HFF-Myc (cell line): ENCODE measurements at regions not wholly inside any gene's neighbourhood (a gene's known extent, or its start where the extent isn't known, plus 50 kb on each side); places are given as distances from the start of the nearest gene placed in this dataset.

Source experiments
- DNase-seq: peaks from one replicate; pipeline ENCODE4 v3.0.0-alpha.2; 2011; ENCODE audit warnings: low read depth; ENCODE audit errors: extremely low read depth
- H3K4me3 ChIP-seq: replicated peaks from 2 replicates; pipeline ENCODE4 v1.5.1; 2011; ENCODE audit warnings: low read depth, mild to moderate bottlenecking, control low read depth, low read length
- TF ChIP-seq, protein P1 (sequence below): IDR thresholded peaks from 2 replicates; pipeline ENCODE4 v1.5.1; 2012; ENCODE audit warnings: mild to moderate bottlenecking, low read depth, low read length, control low read depth; ENCODE audit errors: missing control alignments

DNA sequence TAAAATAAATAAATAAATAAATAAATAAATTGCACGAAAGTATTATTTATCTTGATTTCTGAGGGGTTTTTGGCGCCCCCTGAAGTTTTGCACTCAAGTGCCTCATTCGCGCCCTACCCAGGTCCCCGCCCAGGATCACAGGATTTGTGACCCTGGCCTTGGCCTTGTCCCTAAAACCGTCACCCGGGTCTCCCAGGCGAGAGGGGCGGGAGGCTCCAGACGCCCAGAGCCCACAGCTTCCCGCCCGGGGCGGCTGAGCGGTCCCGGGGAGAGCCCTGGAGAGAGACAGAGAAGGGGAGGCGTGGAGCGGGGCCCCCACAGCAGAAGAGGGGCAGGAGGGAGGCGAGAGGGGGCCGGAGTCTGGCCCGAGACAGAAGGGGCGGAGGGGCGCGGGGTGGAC is 91.8 kb upstream of the CASZ1 start:
- TF ChIP-seq, protein P1, sequence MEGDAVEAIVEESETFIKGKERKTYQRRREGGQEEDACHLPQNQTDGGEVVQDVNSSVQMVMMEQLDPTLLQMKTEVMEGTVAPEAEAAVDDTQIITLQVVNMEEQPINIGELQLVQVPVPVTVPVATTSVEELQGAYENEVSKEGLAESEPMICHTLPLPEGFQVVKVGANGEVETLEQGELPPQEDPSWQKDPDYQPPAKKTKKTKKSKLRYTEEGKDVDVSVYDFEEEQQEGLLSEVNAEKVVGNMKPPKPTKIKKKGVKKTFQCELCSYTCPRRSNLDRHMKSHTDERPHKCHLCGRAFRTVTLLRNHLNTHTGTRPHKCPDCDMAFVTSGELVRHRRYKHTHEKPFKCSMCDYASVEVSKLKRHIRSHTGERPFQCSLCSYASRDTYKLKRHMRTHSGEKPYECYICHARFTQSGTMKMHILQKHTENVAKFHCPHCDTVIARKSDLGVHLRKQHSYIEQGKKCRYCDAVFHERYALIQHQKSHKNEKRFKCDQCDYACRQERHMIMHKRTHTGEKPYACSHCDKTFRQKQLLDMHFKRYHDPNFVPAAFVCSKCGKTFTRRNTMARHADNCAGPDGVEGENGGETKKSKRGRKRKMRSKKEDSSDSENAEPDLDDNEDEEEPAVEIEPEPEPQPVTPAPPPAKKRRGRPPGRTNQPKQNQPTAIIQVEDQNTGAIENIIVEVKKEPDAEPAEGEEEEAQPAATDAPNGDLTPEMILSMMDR, result no peak
- no peak overlapping the region for H3K4me3 ChIP-seq
- DNase-seq, result no peak

DNA sequence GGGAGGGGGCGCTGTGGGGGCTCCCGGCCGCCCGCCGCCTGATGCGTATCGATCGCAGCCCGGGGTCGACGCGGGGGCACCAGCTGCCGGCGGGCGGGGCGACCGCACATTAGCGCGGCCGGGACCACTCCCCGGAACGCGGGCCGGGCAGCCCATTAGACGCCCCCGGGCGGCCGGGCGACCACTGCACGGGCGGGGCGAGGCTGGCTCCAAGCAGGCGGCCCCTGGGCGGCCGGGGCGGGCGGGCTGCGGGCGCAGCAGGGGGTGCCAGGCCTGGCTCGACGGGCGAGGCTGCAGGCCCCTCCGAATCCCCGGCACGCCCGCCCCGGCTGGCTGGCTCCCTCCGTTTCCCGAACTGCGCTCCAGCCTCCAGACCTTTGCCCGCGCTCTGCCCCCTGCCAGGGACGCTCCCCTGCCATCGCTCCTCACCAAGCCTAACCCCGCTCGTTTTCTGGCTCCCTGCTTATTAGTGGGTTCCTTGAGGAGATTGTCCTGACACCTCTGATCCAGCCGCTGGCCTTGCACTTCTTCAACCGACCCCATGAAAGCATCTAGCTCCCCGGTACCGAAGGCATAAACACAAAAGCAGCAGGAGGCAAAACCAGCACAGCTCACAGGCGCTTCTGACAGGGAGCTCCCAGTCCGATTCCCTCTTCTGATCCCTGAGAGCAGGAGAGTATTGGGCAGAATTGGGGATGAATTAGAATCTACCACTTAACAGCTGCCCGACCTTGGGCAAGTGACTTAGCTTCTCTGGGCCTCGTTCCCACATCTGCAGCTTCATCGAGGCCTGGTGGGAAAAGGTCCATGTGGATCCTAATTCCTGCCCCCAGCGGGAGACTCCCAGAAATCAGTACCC is 92.6 kb upstream of the CASZ1 start:
- TF ChIP-seq, protein P1, result no peak
- no peak overlapping the region for H3K4me3 ChIP-seq
- no peak for DNase-seq

DNA sequence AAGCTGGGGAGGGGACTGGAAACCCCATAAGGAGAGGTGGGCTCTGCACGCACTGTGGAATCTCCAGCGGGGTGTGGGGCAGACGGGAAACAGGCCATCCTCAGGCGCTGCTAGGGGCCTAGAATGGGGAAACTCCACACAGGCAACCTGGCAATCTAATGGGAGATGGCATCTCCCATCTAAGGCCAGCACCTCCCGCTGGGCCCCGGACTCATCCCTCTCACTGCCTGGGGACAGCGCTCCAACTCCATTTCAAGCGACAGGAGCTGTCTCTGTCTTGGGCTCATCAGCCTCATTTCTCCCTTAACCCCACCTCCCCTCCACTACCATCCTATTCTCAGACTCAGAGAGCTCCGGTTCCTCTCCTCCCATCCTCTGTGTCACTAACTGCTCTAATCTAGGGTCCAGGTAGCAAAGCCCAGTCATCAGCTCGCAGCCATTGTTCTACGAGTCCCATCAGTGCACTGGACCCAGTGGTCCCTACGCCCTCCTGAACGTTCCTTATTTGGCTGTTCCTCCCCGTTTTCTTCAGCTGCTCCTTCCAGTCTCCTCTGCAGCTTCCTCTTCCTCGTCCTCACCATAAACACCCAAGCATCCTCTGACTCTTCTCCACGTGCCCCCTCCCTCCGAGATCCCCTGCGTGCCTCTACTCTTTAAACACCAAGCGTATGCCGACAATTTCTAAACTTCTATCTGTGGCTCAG is 93.4 kb upstream of the CASZ1 start:
- no peak overlapping the region for H3K4me3 ChIP-seq

DNA sequence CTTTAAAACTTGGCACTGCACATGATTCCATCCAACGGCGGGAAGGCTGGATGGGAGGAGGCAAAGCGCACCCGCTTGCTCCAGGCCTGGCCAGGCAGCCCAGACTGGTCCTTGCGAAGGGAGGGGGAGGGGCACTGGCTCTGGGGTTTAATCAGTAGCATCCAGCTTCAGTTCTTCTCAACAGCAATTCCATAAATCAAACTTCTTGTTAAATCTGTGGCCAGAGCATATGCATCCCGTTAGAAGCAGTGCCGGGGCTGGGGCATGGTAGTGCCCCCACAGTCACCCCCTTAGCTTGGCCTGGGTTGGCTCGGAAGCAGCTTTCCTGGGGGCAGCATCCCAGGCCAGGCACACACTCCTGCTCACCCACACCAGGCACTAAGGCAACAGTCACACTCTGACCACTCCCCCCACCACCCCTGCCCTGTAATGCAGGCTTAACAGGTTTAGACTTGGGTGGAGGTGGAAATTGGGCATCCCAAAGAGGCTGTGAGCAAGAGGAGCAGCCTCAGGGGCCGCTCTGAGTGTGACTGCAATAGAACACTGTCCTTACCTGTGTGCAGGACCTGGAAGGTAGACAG is 94.1 kb upstream of the CASZ1 start:
- H3K4me3 ChIP-seq, result no peak overlapping the region
- TF ChIP-seq, protein P1, result no peak
- no peak for DNase-seq

More for the DNA sequence above, 93.4 kb upstream of the CASZ1 start:
- TF ChIP-seq, protein P1, result no peak
- no peak for DNase-seq

GRCh38 chr1:10891091-10891490 is 94.6 kb upstream of the CASZ1 start:
- TF ChIP-seq, protein P1, result no peak
- no peak for DNase-seq
- no peak overlapping the region for H3K4me3 ChIP-seq

DNA sequence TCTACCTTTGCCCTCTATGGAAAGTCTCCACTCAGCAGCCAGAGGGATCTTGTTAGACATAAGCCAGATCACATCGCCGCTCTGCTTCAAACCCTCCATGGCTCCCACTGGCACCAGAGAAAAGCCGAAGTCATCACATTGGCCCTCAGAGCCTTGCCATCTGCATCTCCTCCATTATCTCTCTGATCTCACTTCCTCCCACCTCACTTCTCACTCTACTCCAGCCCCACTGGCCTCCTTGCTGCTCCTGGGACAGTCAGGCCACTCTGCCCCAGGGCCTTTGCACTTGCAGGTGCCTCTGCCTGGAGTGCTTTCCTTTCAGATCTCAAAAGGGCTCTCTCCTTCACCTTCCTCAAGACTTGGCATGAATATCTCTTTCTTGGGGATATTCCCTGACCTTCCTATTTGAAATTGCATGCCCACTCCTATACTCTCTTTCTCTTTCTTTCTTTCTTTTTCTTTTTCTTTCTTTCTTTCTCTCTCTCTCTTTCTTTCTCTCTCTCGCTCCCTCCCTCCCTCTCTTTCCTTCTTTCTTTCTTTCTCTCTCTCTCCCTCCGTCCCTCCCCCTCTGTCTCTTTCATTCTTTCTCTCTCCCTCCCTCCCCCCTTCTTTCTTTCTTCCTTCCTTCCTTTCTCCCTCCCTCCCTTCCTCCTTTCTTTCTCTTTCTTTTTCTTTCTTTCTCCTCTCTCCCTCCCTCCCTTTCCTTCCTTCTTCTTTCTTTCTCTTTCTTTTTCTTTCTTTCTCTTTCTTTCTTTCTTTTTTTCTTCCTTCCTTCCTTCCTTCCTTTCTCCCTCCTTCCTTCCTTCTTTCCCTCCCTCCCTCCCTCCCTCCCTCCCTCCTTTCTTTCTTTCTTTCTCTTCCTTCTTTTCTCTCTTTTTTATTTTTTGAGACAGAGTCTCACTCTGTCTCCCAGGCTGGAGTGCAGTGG is 96.0 kb upstream of the CASZ1 start:
- no peak for DNase-seq
- TF ChIP-seq, protein P1, result no peak
- no peak overlapping the region for H3K4me3 ChIP-seq
